Jurkat, Clone E6-1 (cell line): ENCODE measurements at regions not wholly inside any gene's neighbourhood (a gene's known extent, or its start where the extent isn't known, plus 50 kb on each side); places are given as distances from the start of the nearest gene placed in this dataset.
"Not testable (repeated sequence)": the region's sequence is repeated elsewhere in the genome, so short reads cannot be mapped to it uniquely, and the experiment has no call there.

Source experiments
- DNase-seq: peaks from one replicate; pipeline ENCODE4 v3.0.0-alpha.2; 2011; ENCODE audit warnings: low read depth, low spot score
- H3K4me3 ChIP-seq: 2 replicates; pipeline ENCODE4 v1.5.1; 2011; ENCODE audit warnings: mild to moderate bottlenecking, low read length, control low read depth, moderate library complexity

DNA sequence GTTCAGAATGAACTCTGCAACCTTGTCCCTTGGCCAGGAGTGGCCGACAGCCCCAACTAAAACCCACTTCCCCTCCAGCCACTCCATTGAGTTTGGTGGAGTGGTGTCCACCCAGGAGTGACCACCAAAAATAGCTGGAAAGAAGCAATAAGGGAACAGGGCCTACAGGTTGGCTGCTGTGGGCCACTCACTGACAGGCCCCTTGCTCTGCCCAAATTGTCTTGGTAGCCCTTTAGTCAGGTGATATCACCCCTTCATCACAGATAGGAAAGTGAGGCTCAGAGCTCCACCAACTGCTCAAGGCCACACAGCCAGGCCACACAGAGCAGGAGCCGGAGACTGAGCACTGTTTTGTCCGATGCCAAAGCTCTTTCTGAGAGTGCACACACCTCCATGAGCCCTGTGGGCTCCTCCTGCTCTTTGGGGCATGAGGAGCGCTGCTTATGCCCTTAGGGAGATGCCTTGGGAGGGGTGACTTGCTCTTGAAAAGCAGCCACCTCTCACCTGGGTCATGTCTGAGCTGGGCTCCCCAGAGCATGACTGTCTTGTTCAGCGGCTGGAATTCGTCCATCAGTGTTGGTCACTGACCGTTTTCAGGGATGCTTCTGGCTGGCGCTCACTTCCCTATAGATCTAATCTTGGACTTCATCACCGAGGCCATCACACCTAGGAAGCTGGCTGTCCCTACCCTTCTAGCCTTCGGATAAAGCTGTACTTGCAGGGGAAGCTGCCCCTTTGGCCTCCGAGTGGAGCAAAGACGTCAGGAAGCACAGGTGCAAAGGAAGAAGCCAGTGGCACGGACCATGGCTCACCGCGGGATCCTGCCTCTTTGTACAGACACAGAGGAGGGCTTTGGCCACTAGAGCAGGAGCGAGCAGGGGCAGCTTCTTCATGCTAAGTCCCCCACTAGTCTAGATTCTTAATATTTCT is 186.0 kb upstream of the ZNF469 start:
- DNase-seq = no peak
- H3K4me3 ChIP-seq = no peak overlapping the region

- no peak overlapping the region for H3K4me3 ChIP-seq
- DNase-seq = no peak
These were observed 185.0 kb upstream of the ZNF469 start for GRCh38 chr16:88197481-88198456.

DNA sequence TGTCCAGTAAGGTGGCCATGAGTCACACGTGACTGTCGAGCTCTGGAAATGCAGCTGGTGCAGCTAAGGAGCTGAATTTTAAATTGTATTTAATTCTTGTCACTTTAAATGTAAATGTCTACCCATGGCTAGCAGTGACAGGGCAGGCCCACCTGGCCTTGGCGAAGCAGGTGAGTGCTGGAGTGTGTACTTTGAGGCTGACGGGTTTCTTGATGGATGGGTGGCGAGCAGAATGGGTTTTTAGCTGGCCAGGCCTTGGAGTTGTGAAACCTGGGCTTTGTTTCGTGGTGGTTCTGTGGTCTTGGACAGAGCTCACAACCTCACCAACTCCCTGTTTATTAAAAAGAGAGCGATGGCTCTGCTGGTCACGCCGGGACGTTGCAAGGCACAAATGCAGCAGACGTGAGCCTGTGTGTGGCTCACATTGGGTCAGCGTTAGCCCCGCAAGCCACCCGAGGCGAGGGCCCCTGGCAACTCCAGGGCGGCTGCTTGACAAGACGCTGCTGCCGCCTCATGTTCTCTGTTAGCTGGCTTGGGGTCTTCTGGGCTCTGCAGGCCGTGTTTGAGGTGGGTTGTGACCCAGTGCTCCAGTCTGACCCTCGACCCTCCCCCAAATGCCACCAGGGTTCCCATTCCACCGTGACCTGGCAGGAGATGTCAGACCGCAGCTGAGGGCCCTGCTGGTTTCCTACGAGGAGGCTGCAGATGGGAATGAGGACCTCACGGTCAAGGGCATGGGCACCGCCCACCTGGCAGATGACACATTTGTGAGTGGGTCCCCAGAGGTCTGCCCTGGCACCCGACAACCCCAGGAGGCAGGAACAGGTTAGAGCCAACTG is 184.1 kb upstream of the ZNF469 start:
- DNase-seq, H3K4me3 ChIP-seq: not testable (repeated sequence)

DNA sequence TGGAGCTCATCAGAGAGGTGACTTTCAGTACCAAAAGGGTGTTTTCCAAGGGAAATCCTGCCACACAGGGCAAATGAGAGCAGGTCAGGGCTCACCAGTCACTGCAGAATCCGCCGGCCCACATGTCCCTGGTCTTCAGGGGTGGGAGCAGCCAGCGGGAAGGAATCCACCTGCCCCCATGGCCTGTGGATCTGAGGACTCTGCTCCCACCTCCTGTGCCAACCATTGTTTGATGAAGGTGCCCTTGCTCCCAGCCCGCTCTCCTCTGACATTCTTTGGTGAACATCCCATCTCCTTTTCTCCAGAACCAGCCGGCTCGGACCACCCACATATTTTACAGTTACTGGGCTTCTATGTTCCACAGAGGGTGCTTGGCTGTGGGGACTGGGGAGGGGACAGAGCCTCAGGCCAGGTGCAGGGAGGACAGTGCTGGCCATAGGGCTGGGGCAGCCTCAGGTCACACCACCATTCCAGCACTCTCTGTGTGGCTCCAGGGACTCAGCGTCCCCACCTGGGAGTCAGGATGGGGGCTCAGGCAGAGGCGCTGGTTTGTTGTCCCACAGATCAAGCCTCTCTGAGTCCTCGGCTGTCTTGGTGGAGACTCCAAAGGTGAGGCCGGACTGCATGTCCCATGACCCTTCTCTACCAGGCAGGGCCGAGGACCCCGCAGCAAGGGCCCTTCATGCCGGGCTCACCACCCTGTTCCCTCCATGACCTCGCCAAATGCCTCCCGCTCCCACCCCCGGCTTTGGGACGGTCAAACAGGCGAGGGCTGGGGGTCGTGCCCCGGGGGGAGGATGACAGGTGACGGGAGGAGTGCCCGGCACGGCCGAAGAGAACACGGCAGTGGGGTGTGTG is 183.2 kb upstream of the ZNF469 start:
- not testable (repeated sequence) for H3K4me3 ChIP-seq, DNase-seq

GRCh38 chr16:88200154-88200895 is 182.4 kb upstream of the ZNF469 start:
- not testable (repeated sequence) for DNase-seq

GRCh38 chr16:88200896-88201185 is 181.9 kb upstream of the ZNF469 start:
- DNase-seq = no peak
- no peak overlapping the region for H3K4me3 ChIP-seq

More at GRCh38 chr16:88200154-88200895, 182.4 kb upstream of the ZNF469 start:
- H3K4me3 ChIP-seq = not testable (repeated sequence)

DNA sequence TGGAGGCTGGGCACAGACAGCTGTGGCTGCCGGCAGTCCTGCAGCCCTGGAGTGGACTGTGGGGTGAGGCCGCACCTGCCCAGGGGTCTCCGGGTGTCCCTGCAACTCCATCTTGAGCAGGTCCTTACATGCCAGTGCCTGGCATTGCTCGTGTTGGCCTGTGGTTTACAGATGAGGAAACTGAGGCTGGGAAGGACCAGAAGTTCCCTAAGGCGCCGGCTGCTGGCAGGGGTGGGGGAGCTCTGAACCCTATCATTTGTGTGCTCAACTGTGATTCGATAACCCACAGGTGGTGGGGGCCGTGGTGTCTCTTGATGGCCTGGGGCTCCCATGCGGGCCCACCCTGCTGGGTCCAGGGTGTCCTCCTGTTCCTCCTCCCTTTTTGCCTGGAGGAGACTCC is 181.1 kb upstream of the ZNF469 start:
- not testable (repeated sequence) for H3K4me3 ChIP-seq, DNase-seq

DNA sequence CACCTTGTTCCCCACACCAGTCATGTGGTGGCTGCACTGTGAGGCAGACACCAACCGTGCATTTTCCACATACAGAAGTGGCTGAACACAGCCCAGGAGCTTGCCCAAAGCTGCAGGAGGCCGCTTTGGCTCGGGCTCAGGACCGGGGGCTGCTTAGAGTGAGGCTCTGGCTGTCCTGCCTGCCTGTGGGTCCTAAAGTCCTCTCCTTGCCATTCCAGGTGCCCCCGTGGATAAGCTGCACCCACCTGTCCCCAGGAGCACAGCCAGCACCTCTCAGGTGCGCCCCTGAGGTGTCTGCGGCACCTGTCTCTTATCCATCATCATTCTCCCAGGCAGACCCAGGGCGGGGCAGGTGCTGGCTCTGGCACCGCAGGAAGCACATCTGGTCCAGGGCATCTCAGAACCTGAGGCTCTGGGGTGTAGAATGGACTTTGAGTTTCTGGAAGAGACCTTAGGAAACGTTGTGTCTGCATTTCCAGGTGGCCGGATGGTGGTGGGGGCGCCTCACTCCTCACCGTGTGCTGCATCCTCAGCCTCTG is 180.5 kb upstream of the ZNF469 start:
- no peak for DNase-seq
- H3K4me3 ChIP-seq = no peak overlapping the region

DNA sequence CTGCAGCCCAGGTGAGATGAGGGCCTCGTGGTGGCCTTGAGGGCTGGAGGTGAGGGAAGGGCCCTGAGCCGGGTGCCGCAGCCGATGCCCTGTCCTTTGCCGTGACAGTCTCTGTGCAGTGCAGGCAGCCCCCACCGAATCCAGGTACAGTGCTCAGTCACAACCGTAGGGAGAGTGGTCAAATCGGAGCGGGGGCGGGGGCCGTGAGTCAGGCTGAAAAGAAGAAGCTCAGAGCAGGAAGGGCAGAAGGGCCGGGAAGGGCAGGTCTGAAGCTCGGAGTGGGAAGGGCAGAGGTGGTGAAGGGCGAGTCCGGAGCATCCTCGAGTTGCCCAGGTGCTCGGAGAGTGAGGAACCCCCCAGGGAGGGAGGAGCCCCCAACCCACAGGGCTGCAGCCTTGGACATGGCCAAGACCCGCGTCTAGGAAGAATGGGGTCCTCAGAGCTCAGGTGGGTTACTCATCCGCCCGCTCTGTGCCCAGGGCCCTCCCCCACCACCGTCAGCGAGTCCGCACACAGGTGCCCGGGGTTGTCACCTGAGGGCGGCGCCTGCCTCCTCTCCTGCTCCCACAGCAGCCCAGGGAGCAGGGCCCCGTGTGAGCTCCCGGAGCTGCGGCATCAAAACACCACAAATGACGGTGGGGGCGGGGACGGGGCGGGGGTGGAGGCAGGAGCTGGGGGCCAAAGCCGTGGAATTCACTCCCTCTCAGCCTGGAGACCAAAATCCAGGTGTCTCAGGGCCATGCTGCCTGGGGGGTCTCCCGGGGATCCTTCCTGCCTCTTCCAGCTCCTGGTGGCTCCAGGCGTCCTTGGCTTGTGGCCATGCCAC is 179.7 kb upstream of the ZNF469 start:
- not testable (repeated sequence) for H3K4me3 ChIP-seq, DNase-seq

GRCh38 chr16:88204131-88205110 is 178.3 kb upstream of the ZNF469 start:
- not testable (repeated sequence) for H3K4me3 ChIP-seq

DNA sequence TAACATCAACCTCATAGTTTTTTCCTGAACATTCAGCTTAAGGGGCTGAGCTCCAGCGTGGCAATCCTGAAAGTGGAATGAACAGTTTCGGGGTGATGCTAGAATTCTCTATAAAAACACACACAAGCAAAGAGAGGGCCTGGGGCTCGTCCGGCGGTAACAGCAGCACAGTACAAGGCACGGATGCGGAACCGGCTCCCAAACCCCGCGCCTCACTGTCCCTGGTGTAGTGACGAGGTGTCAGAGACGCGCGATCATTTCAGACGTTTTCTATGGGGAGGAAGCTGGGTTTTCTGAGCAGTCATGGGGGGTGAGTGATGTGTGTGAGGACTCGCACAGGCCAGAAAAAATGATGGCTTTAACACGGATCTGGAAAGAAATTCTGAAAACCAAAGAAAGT is 177.3 kb upstream of the ZNF469 start:
- not testable (repeated sequence) for H3K4me3 ChIP-seq, DNase-seq

More at GRCh38 chr16:88204131-88205110, 178.3 kb upstream of the ZNF469 start:
- DNase-seq = not testable (repeated sequence)

- not testable (repeated sequence) for DNase-seq, H3K4me3 ChIP-seq
These were observed 176.8 kb upstream of the ZNF469 start for GRCh38 chr16:88206006-88206405.

DNA sequence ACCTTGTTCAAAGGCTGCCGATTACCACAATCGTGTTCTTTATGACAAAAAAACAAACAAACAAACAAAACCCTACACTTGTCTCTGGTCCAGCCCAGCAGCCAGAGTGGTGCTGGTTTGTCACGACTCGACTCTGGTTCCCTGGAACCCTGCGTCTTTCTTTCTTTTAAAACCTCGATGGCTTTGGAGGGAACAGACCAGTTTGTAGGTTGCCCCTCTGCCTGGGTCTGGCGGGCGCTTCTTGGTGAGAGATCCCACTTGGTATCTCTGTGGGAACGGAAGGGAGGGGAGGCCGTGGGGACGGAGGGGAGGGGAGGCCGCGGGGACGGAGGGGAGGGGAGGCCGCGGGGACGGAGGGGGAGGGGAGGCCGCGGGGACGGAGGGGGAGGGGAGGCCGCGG is 176.2 kb upstream of the ZNF469 start:
- DNase-seq, H3K4me3 ChIP-seq: not testable (repeated sequence)

DNA sequence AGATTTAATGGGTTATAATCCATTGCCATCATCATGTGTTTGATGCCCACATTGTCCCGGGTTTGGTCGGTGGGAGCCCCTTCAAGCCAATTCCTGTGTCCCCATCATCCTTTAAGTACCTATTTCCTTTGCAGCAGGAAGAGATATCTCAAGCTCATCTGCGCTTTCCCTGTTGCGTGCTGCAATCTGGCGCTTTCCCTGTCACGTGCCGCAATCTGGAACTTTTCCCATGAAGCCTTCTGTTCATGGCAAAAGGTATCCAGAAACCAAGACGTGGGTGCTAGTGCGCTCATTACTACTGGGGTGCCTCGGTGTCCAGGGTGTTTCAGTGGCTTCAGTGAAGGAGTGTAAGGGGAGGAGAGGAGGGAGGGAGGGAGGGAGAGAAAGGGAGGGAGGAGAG is 174.6 kb upstream of the ZNF469 start:
- DNase-seq = no peak
- H3K4me3 ChIP-seq = no peak overlapping the region

DNA sequence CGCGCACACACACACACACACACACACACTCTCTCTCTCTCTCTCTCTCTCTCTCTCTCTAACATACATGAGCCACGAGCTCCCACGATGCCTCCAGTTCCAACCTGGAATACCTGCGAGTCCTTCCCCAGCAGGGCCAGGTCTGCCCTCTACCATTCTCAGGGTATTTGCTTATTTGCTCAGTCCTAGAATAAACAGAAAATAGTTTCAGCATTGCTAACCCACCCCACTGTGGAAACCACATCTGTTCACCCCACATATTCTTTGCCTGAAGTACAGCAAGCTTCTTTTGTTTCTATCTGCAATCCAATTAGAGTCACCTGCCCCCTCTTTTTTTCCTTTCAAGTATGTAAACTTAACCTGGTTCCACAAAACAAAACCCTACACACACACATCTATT is 174.0 kb upstream of the ZNF469 start:
- not testable (repeated sequence) for DNase-seq, H3K4me3 ChIP-seq
